ENCODE measurements at regions not wholly inside any gene's neighbourhood (a gene's known extent, or its start where the extent isn't known, plus 50 kb on each side); places are given as distances from the start of the nearest gene placed in this dataset.

DNA sequence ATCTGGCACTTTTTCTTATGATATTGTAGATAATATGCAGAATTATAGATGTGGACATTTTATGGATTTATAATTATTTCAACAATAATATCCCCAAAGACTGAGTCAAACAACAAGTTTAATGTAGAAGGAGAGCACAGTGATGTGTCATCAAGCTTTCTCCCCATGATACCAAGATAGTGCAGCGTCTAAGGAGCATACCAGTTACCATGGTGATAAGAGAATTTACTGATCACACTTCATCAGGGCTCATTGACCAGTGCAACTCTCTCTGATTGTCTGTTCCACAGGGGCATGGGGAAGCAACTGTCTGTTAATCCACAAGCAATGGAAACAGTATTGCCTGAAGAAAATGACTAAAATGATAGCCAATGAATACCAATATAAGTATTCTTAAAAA lies 209.6 kb upstream of the DPYD start:
- no peaks in the 10 kb centered on the region for H3K4me1 ChIP-seq (ENCODE audit: low read depth)
- H3K9me3 ChIP-seq (ENCODE audit: low read depth), result no peaks in the 10 kb centered on the region

DNA sequence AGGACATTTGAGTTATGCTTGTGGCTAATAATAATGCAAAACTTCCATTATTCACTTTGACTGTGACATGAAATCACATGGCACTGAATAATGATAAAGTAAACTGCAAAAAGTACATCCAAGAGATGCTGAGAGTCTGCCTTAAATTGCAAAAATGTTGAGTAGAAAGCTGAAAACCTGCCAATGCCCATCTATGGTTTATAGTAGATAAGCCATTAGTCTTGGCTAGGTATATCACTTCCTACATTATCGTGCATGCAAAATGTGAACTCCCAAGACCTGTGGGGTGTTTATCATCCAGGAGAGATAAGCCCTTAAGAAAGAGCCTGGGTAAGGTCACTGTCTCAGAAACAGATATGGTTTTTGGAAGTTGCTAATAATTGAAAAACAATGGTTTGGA lies 208.7 kb upstream of the DPYD start:
- TF ChIP-seq, protein P1, sequence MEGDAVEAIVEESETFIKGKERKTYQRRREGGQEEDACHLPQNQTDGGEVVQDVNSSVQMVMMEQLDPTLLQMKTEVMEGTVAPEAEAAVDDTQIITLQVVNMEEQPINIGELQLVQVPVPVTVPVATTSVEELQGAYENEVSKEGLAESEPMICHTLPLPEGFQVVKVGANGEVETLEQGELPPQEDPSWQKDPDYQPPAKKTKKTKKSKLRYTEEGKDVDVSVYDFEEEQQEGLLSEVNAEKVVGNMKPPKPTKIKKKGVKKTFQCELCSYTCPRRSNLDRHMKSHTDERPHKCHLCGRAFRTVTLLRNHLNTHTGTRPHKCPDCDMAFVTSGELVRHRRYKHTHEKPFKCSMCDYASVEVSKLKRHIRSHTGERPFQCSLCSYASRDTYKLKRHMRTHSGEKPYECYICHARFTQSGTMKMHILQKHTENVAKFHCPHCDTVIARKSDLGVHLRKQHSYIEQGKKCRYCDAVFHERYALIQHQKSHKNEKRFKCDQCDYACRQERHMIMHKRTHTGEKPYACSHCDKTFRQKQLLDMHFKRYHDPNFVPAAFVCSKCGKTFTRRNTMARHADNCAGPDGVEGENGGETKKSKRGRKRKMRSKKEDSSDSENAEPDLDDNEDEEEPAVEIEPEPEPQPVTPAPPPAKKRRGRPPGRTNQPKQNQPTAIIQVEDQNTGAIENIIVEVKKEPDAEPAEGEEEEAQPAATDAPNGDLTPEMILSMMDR (IDR thresholded peaks at IDR 0.05; ENCODE audit: low read depth, low read length), result no peak
- Histone ChIP-seq H3K27me3 (no peaks in the 10 kb centered on the region), H3K4me3 (no peak overlapping the region), H3K27ac (no peak overlapping the region), H3K9me3 (ENCODE audit: low read depth) (no peaks in the 10 kb centered on the region), H3K4me1 (ENCODE audit: low read depth) (no peaks in the 10 kb centered on the region), H3K36me3 (no peaks in the 10 kb centered on the region)
- no peak for DNase-seq (ENCODE audit: low read depth in 1 of 2, low spot score in 1 of 2)

More for the DNA sequence above, 209.6 kb upstream of the DPYD start:
- no peak overlapping the region for H3K27ac ChIP-seq
- no peak overlapping the region for H3K4me3 ChIP-seq
- H3K27me3 ChIP-seq, result no peaks in the 10 kb centered on the region
- no peaks in the 10 kb centered on the region for H3K36me3 ChIP-seq
- TF ChIP-seq, protein P1 (IDR thresholded peaks at IDR 0.05; ENCODE audit: low read depth, low read length), result no peak
- DNase-seq (ENCODE audit: low read depth in 1 of 2, low spot score in 1 of 2), result no peak

DNA sequence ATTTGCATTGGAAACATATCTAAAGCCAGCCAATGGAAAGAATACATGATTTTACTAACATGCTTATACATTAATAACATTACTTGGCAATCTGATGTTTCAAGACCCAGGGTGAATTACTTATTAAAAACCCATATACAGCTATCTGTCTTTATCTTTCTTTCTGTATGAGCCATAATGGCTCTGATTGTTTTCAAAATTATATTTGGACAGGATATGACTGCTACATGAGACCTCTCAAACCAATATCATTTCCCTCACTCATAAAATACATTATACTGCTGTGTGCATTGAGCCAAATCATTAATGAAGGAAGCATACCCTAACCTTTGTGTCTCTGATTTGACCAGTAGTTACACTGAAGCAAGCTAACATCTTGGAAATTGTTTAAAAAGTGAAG lies 205.9 kb upstream of the DPYD start:
- Histone ChIP-seq H3K27me3 (no peaks in the 10 kb centered on the region), H3K36me3 (no peaks in the 10 kb centered on the region), H3K27ac (no peak overlapping the region), H3K9me3 (ENCODE audit: low read depth) (no peaks in the 10 kb centered on the region), H3K4me1 (ENCODE audit: low read depth) (no peaks in the 10 kb centered on the region), H3K4me3 (no peak overlapping the region)
- TF ChIP-seq, protein P1 (IDR thresholded peaks at IDR 0.05; ENCODE audit: low read depth, low read length), result no peak
- DNase-seq (ENCODE audit: low read depth in 1 of 2, low spot score in 1 of 2), result no peak

DNA sequence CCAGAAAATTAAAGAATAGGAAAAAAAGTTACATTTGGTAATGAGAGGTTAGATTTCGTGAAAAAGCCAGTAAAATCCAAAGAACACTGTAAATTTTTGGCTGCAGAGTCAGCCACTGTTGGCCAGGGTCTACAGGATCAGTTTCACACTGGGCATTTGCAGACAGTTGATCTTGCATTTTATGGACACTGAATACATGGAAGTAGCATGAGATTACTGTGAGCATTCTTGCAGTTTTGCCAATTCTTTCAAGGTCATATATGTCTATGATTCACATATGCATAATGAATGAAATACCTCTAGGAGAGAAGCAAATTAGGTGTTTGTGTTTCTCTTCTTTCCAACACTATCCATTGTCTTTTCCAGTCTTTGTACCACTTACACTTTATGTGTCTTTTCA lies 200.8 kb upstream of the DPYD start:
- no peaks in the 10 kb centered on the region for H3K27me3 ChIP-seq
- no peak for DNase-seq (ENCODE audit: low read depth in 1 of 2, low spot score in 1 of 2)
- H3K27ac ChIP-seq, result no peak overlapping the region
- no peak overlapping the region for H3K4me3 ChIP-seq
- TF ChIP-seq, protein P1 (IDR thresholded peaks at IDR 0.05; ENCODE audit: low read depth, low read length), result no peak
- H3K4me1 ChIP-seq (ENCODE audit: low read depth), result no peaks in the 10 kb centered on the region
- no peaks in the 10 kb centered on the region for H3K9me3 ChIP-seq (ENCODE audit: low read depth)
- no peaks in the 10 kb centered on the region for H3K36me3 ChIP-seq

DNA sequence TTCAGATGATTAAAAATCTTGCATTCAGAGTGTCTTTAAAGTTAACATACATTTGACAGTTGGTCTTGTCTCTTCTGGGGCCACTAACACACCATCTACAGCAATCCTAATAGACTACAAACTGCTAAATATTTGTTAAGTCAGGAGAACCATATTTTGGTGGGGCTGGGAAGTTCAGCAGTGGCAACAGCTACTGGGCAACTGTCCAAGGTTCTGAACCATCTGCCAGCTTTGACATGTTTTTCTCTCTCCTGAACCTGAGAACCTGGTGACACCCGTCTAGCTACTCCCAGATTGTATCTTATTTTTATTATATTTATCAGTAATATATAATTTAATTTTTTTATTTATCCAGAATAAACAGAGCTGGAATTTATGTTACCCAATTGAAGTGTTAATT lies 199.0 kb upstream of the DPYD start:
- Histone ChIP-seq H3K9me3 (ENCODE audit: low read depth) (no peaks in the 10 kb centered on the region), H3K4me3 (no peak overlapping the region), H3K27ac (no peak overlapping the region), H3K27me3 (no peaks in the 10 kb centered on the region), H3K36me3 (no peaks in the 10 kb centered on the region), H3K4me1 (ENCODE audit: low read depth) (no peaks in the 10 kb centered on the region)
- TF ChIP-seq, protein P1 (IDR thresholded peaks at IDR 0.05; ENCODE audit: low read depth, low read length), result no peak
- peak; percentile 29 to 69 for DNase-seq (ENCODE audit: low read depth in 1 of 2, low spot score in 1 of 2)

DNA sequence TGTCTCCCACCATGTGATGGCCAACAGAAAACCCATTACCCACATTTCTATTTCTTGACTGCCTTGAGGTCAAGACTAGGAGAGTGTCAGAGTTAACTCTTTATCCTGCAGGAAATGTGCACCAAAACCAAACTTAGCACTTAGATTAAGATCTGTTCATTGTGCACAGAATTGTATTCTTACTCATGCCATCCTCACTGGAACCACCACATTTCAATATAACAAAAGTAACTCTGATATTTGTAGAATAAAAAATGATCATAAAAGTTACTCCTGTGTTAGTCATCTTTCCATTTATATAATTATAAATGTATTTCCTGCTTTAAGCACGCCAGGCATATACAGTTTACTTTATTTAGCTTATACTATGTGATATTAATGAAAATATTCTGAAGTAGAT lies 193.0 kb upstream of the DPYD start:
- no peak overlapping the region for H3K27ac ChIP-seq
- no peak for DNase-seq (ENCODE audit: low read depth in 1 of 2, low spot score in 1 of 2)
- TF ChIP-seq, protein P1 (IDR thresholded peaks at IDR 0.05; ENCODE audit: low read depth, low read length), result no peak
- no peaks in the 10 kb centered on the region for H3K27me3 ChIP-seq
- no peaks in the 10 kb centered on the region for H3K9me3 ChIP-seq (ENCODE audit: low read depth)
- no peaks in the 10 kb centered on the region for H3K4me1 ChIP-seq (ENCODE audit: low read depth)
- no peak overlapping the region for H3K4me3 ChIP-seq
- no peaks in the 10 kb centered on the region for H3K36me3 ChIP-seq

Data from cardiac muscle cell (in vitro differentiated cells and primary cell).